Endodermal cell (in vitro differentiated cells): ENCODE measurements at regions not wholly inside any gene's neighbourhood (a gene's known extent, or its start where the extent isn't known, plus 50 kb on each side); places are given as distances from the start of the nearest gene placed in this dataset.

ENCODE experiments used
- DNase-seq: peaks from one replicate; pipeline ENCODE4 v3.0.0-alpha.2; 2017
- H3K27ac ChIP-seq: 2 replicates; pipeline ENCODE4 v1.5.1; 2013; ENCODE audit warnings: mild to moderate bottlenecking, low read depth, low read length, moderate library complexity
- H3K27me3 ChIP-seq: 2 replicates; pipeline ENCODE4 v1.6.1; 2013; ENCODE audit warnings: mild to moderate bottlenecking, low read length, moderate library complexity; ENCODE audit not compliant: insufficient read depth, control insufficient read depth, poor library complexity, severe bottlenecking
- H3K36me3 ChIP-seq: 2 replicates; pipeline ENCODE4 v1.7.0; 2013; ENCODE audit warnings: mild to moderate bottlenecking, low read length, moderate library complexity; ENCODE audit not compliant: control insufficient read depth, insufficient read depth
- H3K4me1 ChIP-seq: one replicate; pipeline ENCODE4 v1.7.0; 2013; ENCODE audit warnings: low read length; ENCODE audit not compliant: control insufficient read depth, insufficient read depth
- H3K4me3 ChIP-seq: 2 replicates; pipeline ENCODE4 v1.5.1; 2013; ENCODE audit warnings: mild to moderate bottlenecking, low read length, moderate library complexity
- H3K9ac ChIP-seq: 2 replicates; pipeline ENCODE4 v1.6.1; 2013; ENCODE audit warnings: mild to moderate bottlenecking, low read length, moderate library complexity; ENCODE audit not compliant: poor library complexity, severe bottlenecking; ENCODE audit errors: extremely low read depth
- H3K9me3 ChIP-seq: 2 replicates; pipeline ENCODE4 v1.6.1; 2013; ENCODE audit warnings: mild to moderate bottlenecking, low read length, moderate library complexity; ENCODE audit not compliant: control insufficient read depth
- H3K27ac Mint-ChIP-seq: 2 replicates; pipeline ENCODE4 v1.8.0; 2020; ENCODE audit warnings: mixed read lengths
- H3K27me3 Mint-ChIP-seq: 2 replicates; pipeline ENCODE4 v1.8.0; 2021; ENCODE audit warnings: mild to moderate bottlenecking, mixed read lengths; ENCODE audit not compliant: insufficient read depth
- H3K36me3 Mint-ChIP-seq: 2 replicates; pipeline ENCODE4 v1.8.0; 2020; ENCODE audit warnings: low read depth, mixed read lengths
- H3K4me1 Mint-ChIP-seq: 2 replicates; pipeline ENCODE4 v1.8.0; 2020; ENCODE audit warnings: mixed read lengths
- H3K4me3 Mint-ChIP-seq: 2 replicates; pipeline ENCODE4 v1.8.0; 2020; ENCODE audit warnings: mild to moderate bottlenecking, moderate library complexity, mixed read lengths
- H3K9me3 Mint-ChIP-seq: 2 replicates; pipeline ENCODE4 v1.8.0; 2020; ENCODE audit warnings: mild to moderate bottlenecking, mixed read lengths
- WGBS, 2 experiments: methylation state at CpG; one replicate each; pipeline versions ENCODE4 v1.1.5 to v1.1.7; 2013; ENCODE audit warnings: missing lambda C conversion rate in 2 of 2, mixed read lengths in 1 of 2; ENCODE audit not compliant: insufficient coverage in 1 of 2, insufficient read length in 1 of 2; 5-methylcytosine and 5-hydroxymethylcytosine counted together
- TF ChIP-seq, protein P1 (sequence below): fragments of 200-600 bp; sonication (generic); conservative IDR thresholded peaks from 2 replicates; pipeline ENCODE4 v1.5.0; 2021; ENCODE audit warnings: antibody characterized with exemption, mild to moderate bottlenecking

DNA sequence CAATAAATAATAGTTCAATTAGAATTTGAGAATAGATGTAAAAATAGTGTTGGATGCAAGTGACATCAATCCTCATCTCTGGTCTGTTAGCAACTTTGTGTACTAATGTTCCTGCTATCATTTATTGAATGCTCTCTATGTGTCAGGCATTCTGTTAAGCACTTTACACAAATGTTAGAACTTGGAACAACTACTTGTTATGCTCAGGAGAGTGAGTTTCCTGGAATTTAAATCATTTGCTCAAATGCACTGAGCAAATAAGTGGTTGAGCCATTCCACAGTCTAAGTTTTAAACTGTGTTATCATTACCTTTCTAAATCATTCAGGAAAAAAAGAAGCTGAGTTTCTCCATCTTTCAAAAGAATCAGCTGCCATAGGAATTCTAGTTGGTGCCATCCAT lies 1327.3 kb upstream of the GOT2 start:
- Histone ChIP-seq H3K27me3 (no peaks in the 10 kb centered on the region), H3K9me3 (no peaks in the 10 kb centered on the region), H3K4me3 (no peak overlapping the region), H3K4me1 (no peaks in the 10 kb centered on the region), H3K36me3 (no peaks in the 10 kb centered on the region), H3K27ac (no peak overlapping the region), H3K9ac (no peak overlapping the region)
- Mint-ChIP-seq H3K36me3 (no peaks in the 10 kb centered on the region), H3K9me3 (no peaks in the 10 kb centered on the region), H3K27me3 (no peaks in the 10 kb centered on the region), H3K4me3 (no peak overlapping the region), H3K27ac (no peak overlapping the region), H3K4me1 (peaks cover 1% of the 10 kb centered on the region)
- DNase-seq = no peak
- TF ChIP-seq, protein P1, sequence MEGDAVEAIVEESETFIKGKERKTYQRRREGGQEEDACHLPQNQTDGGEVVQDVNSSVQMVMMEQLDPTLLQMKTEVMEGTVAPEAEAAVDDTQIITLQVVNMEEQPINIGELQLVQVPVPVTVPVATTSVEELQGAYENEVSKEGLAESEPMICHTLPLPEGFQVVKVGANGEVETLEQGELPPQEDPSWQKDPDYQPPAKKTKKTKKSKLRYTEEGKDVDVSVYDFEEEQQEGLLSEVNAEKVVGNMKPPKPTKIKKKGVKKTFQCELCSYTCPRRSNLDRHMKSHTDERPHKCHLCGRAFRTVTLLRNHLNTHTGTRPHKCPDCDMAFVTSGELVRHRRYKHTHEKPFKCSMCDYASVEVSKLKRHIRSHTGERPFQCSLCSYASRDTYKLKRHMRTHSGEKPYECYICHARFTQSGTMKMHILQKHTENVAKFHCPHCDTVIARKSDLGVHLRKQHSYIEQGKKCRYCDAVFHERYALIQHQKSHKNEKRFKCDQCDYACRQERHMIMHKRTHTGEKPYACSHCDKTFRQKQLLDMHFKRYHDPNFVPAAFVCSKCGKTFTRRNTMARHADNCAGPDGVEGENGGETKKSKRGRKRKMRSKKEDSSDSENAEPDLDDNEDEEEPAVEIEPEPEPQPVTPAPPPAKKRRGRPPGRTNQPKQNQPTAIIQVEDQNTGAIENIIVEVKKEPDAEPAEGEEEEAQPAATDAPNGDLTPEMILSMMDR = no peak

- DNase-seq = no peak
- Mint-ChIP-seq H3K27me3 (no peaks in the 10 kb centered on the region), H3K36me3 (no peaks in the 10 kb centered on the region), H3K4me3 (no peak overlapping the region), H3K9me3 (no peaks in the 10 kb centered on the region), H3K4me1 (peaks cover under 1% of the 10 kb centered on the region), H3K27ac (no peak overlapping the region)
- Histone ChIP-seq H3K27ac (no peak overlapping the region), H3K9me3 (no peaks in the 10 kb centered on the region), H3K4me3 (no peak overlapping the region), H3K36me3 (no peaks in the 10 kb centered on the region), H3K4me1 (no peaks in the 10 kb centered on the region), H3K27me3 (no peaks in the 10 kb centered on the region), H3K9ac (no peak overlapping the region)
- TF ChIP-seq, protein P1 = no peak
- WGBS, 2 experiments = 88% methylated on average over 2 of the region's 2 CpGs; no CpG with 5 or more reads in 1 of the 2 experiments
Observed at GRCh38 chr16:60060731-60061130, 1326.6 kb upstream of the GOT2 start.

GRCh38 chr16:60059141-60059540 lies 1325.0 kb upstream of the GOT2 start:
- no peak overlapping the region for H3K9ac ChIP-seq
- H3K9me3 ChIP-seq = no peaks in the 10 kb centered on the region
- Mint-ChIP-seq H3K36me3 (no peaks in the 10 kb centered on the region), H3K4me3 (no peak overlapping the region), H3K27me3 (no peaks in the 10 kb centered on the region), H3K4me1 (no peaks in the 10 kb centered on the region), H3K9me3 (no peaks in the 10 kb centered on the region), H3K27ac (no peak overlapping the region)
- no peak for DNase-seq
- no peaks in the 10 kb centered on the region for H3K36me3 ChIP-seq
- H3K27ac ChIP-seq = no peak overlapping the region
- TF ChIP-seq, protein P1 = no peak
- no CpG with 5 or more reads among the region's 1 CpG for WGBS, 2 experiments
- no peak overlapping the region for H3K4me3 ChIP-seq
- no peaks in the 10 kb centered on the region for H3K27me3 ChIP-seq
- no peaks in the 10 kb centered on the region for H3K4me1 ChIP-seq
